ENCODE measurements at regions not wholly inside any gene's neighbourhood (a gene's known extent, or its start where the extent isn't known, plus 50 kb on each side); places are given as distances from the start of the nearest gene placed in this dataset.

- H3K27me3 Mint-ChIP-seq (ENCODE audit: low read depth, poor library complexity), result peaks cover 31% of the 10 kb centered on the region
- no peaks in the 10 kb centered on the region for H3K36me3 Mint-ChIP-seq (ENCODE audit: low read depth)
- H3K27ac Mint-ChIP-seq, result no peak overlapping the region
- no peak for TF ChIP-seq CTCF (IDR thresholded peaks at IDR 0.05)
- peaks cover 5% of the 10 kb centered on the region for H3K9me3 Mint-ChIP-seq
- no peak overlapping the region for H3K4me3 Mint-ChIP-seq
- no peak for DNase-seq
- no peaks in the 10 kb centered on the region for H3K4me1 Mint-ChIP-seq
Measured at GRCh38 chr11:45523760-45524159, 141.7 kb downstream of the CHST1 start.

GRCh38 chr11:45518833-45519535, 146.4 kb downstream of the CHST1 start:
- DNase-seq, result no peak
- H3K4me3 Mint-ChIP-seq, result no peak overlapping the region
- no peak overlapping the region for H3K27ac Mint-ChIP-seq
- peaks cover 5% of the 10 kb centered on the region for H3K9me3 Mint-ChIP-seq
- peaks cover 21% of the 10 kb centered on the region for H3K27me3 Mint-ChIP-seq (ENCODE audit: low read depth, poor library complexity)
- no peaks in the 10 kb centered on the region for H3K4me1 Mint-ChIP-seq
- no peaks in the 10 kb centered on the region for H3K36me3 Mint-ChIP-seq (ENCODE audit: low read depth)
- TF ChIP-seq CTCF (IDR thresholded peaks at IDR 0.05), result no peak

DNA sequence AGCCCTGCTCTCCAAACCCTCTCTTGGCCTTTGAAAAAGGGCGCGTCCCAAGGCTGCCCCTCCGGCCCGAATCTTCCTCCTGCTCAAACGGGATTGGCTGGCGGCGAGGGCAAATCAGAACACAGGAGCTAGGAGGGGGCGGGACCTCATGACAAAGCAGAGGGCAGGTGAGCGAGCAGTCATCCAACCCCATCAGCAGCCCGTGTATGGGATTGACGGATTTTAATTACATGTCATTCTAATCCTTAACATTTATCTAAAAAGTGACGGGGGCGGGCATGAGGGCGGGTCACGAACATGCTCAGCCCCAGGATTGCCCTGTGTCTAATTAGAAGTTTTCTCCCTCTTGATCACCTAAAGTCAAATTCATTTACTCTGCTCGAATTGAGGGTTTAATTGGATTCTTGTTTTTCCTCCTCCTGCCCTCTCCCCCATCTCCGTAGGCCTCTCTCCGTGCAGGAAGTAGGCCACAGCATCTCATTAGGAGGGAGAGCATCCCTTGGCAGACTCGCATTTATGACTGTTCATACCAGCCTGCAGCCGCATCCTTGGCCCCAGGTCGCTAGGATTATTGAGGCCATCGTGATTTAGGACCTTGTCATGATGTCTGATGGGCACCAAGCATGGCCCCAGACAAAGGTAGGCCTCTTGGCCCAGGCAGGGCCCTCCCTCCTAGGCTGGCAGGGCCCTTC, 147.1 kb downstream of the CHST1 start:
- Mint-ChIP-seq H3K27me3 (ENCODE audit: low read depth, poor library complexity) (peaks cover 25% of the 10 kb centered on the region), H3K36me3 (ENCODE audit: low read depth) (no peaks in the 10 kb centered on the region), H3K4me1 (no peaks in the 10 kb centered on the region), H3K27ac (no peak overlapping the region), H3K4me3 (no peak overlapping the region), H3K9me3 (peaks cover 5% of the 10 kb centered on the region)
- TF ChIP-seq CTCF (IDR thresholded peaks at IDR 0.05), result no peak
- DNase-seq, result no peak

GRCh38 chr11:45517171-45517770, 148.2 kb downstream of the CHST1 start:
- no peaks in the 10 kb centered on the region for H3K4me1 Mint-ChIP-seq
- peaks cover 19% of the 10 kb centered on the region for H3K27me3 Mint-ChIP-seq (ENCODE audit: low read depth, poor library complexity)
- H3K4me3 Mint-ChIP-seq, result no peak overlapping the region
- H3K9me3 Mint-ChIP-seq, result no peaks in the 10 kb centered on the region
- no peak overlapping the region for H3K27ac Mint-ChIP-seq
- H3K36me3 Mint-ChIP-seq (ENCODE audit: low read depth), result no peaks in the 10 kb centered on the region
- TF ChIP-seq CTCF (IDR thresholded peaks at IDR 0.05), result no peak
- DNase-seq, result no peak

- no peak for TF ChIP-seq CTCF (IDR thresholded peaks at IDR 0.05)
- no peaks in the 10 kb centered on the region for H3K4me1 Mint-ChIP-seq
- no peak overlapping the region for H3K27ac Mint-ChIP-seq
- no peaks in the 10 kb centered on the region for H3K36me3 Mint-ChIP-seq (ENCODE audit: low read depth)
- H3K9me3 Mint-ChIP-seq, result no peaks in the 10 kb centered on the region
- no peak for DNase-seq
- no peak overlapping the region for H3K4me3 Mint-ChIP-seq
- peaks cover 21% of the 10 kb centered on the region for H3K27me3 Mint-ChIP-seq (ENCODE audit: low read depth, poor library complexity)
Measured at GRCh38 chr11:45513821-45514340, 151.5 kb downstream of the CHST1 start.

Measured in nephron progenitor cell (in vitro differentiated cells).